Adrenal gland (tissue), 9 donors: ENCODE measurements at regions not wholly inside any gene's neighbourhood (a gene's known extent, or its start where the extent isn't known, plus 50 kb on each side); places are given as distances from the start of the nearest gene placed in this dataset.

Experiments used
- DNase-seq, 7 donors: peaks; one replicate each; pipeline ENCODE4 v3.0.0-alpha.2; 2019 to 2020
- H3K27ac ChIP-seq, 5 donors: fragments of 200-600 bp; sonication (generic) in 4 of 5; 1 replicate in 3 of 5; 2 replicates in 2 of 5; pipeline versions ENCODE4 v1.5.1 to v1.8.0; 2016 to 2020; ENCODE audit warnings: mild to moderate bottlenecking in 1 of 5
- H3K27me3 ChIP-seq: fragments of 200-600 bp; 2 replicates; pipeline ENCODE4 v1.8.0; 2021
- H3K36me3 ChIP-seq, 2 donors: fragments of 200-600 bp; replicated peaks in 1 of 2; 1 replicate in 1 of 2; 2 replicates in 1 of 2; pipeline versions ENCODE4 v1.5.1 to v1.8.0; 2018 to 2022
- H3K4me1 ChIP-seq, 2 donors: fragments of 200-600 bp; replicated peaks in 1 of 2; 1 replicate in 1 of 2; 2 replicates in 1 of 2; pipeline versions ENCODE4 v1.5.1 to v1.8.0; 2018 to 2021
- H3K4me3 ChIP-seq, 4 donors: fragments of 200-600 bp; sonication (generic) in 3 of 4; one replicate each; pipeline ENCODE4 v1.5.1; 2016 to 2018
- H3K9me3 ChIP-seq, 3 donors: fragments of 200-600 bp; sonication (generic) in 1 of 3; replicated peaks in 1 of 3; 1 replicate in 2 of 3; 2 replicates in 1 of 3; pipeline versions ENCODE4 v1.5.1 to v1.8.0; 2016 to 2021
- POLR2A ChIP-seq, 2 donors: fragments of 450-650 bp; IDR thresholded peaks; one replicate each; pipeline ENCODE4 v1.6.1; 2017; ENCODE audit warnings: antibody characterized with exemption in 2 of 2, mild to moderate bottlenecking in 2 of 2, moderate library complexity in 1 of 2
- WGBS, 4 donors: extraction: QIAGEN DNeasy Blood & Tissue Kit in 2 of 4; methylation state at CpG; one replicate each; pipeline versions ENCODE4 v1.1.5 to v1.1.7; 2013 to 2017; 5-methylcytosine and 5-hydroxymethylcytosine counted together
- intact Hi-C, 2 donors: fragments of 100-400 bp; cut with DNase I; formaldehyde crosslinking; loops; one replicate each; pipeline versions ENCODE4 v1.14.1 to v1.15.0; 2022 to 2023
- TF ChIP-seq, protein P1 (sequence below), 6 experiments: fragments of 450-650 bp in 4 of 6; fragments of 200-600 bp in 2 of 6; sonication (generic) in 1 of 6; IDR thresholded peaks; 1 replicate in 5 of 6; 2 replicates in 1 of 6; pipeline versions ENCODE4 v1.5.1 to v1.8.0; 2016 to 2021; ENCODE audit warnings: antibody characterized with exemption in 6 of 6, mild to moderate bottlenecking in 2 of 6, moderate library complexity in 1 of 6
- donor health status: healthy with polysubstance abuse.
- donor health status: Bipolar disorder and iron deficiency.
- donor health status: DM: yes; HTN: yes; CAD: no.
- donor health status: DM: no; HTN: no; CAD: no.
- donor health status: DM: no; HTN: no; CAD: no.

DNA sequence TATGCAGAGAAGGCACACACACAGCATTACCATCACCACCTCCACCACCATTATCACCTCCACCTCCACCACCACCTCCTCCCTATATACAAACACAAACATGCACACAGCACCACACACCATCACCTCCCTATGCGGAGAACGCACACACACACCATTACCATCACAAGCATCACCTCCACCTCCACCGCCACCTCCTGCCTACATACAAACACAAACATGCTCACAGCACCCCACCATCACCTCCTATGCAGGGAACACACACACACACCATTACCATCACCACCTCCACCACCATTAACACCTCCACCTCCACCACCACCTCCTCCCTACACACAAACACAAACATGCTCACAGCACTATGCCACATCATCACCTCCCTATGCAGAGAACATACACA lies 236.5 kb upstream of the AFDN start:
- no peak for DNase-seq

More for the DNA sequence above, 236.5 kb upstream of the AFDN start:
- 84 to 100% (median 93%) methylated on average over 3 of the region's 3 CpGs for WGBS, 4 donors
- H3K9me3 ChIP-seq: no peaks in the 10 kb centered on the region
- no peak overlapping the region for H3K4me3 ChIP-seq
- no peaks in the 10 kb centered on the region for H3K4me1 ChIP-seq
- H3K27ac ChIP-seq: no peak overlapping the region
- TF ChIP-seq, protein P1, sequence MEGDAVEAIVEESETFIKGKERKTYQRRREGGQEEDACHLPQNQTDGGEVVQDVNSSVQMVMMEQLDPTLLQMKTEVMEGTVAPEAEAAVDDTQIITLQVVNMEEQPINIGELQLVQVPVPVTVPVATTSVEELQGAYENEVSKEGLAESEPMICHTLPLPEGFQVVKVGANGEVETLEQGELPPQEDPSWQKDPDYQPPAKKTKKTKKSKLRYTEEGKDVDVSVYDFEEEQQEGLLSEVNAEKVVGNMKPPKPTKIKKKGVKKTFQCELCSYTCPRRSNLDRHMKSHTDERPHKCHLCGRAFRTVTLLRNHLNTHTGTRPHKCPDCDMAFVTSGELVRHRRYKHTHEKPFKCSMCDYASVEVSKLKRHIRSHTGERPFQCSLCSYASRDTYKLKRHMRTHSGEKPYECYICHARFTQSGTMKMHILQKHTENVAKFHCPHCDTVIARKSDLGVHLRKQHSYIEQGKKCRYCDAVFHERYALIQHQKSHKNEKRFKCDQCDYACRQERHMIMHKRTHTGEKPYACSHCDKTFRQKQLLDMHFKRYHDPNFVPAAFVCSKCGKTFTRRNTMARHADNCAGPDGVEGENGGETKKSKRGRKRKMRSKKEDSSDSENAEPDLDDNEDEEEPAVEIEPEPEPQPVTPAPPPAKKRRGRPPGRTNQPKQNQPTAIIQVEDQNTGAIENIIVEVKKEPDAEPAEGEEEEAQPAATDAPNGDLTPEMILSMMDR (IDR thresholded peaks at IDR 0.05): no peak
- no peak for TF ChIP-seq POLR2A (IDR thresholded peaks at IDR 0.05)
- H3K36me3 ChIP-seq: no peaks in the 10 kb centered on the region
- H3K27me3 ChIP-seq: no peaks in the 10 kb centered on the region
- intact Hi-C loops: no loop called here
